Activated naive CD8-positive, alpha-beta T cell treated with anti-CD3 and anti-CD28 coated beads for 36 hours (primary cell): ENCODE measurements at regions not wholly inside any gene's neighbourhood (a gene's known extent, or its start where the extent isn't known, plus 50 kb on each side); places are given as distances from the start of the nearest gene placed in this dataset.
A peak's percentile ranks its signal among the peaks of the same experiment; 100 is the strongest.

Source experiments
- DNase-seq: peaks from one replicate; pipeline ENCODE4 v3.0.0; 2021
- H3K27ac Mint-ChIP-seq: one replicate; pipeline ENCODE4 v1.8.0; 2022; ENCODE audit warnings: mild to moderate bottlenecking, moderate library complexity, mixed read lengths
- H3K27me3 Mint-ChIP-seq: one replicate; pipeline ENCODE4 v1.8.0; 2022; ENCODE audit warnings: mild to moderate bottlenecking, mixed read lengths
- H3K36me3 Mint-ChIP-seq: one replicate; pipeline ENCODE4 v1.8.0; 2021; ENCODE audit warnings: mild to moderate bottlenecking, mixed read lengths
- H3K4me1 Mint-ChIP-seq: one replicate; pipeline ENCODE4 v1.8.0; 2021; ENCODE audit warnings: mixed read lengths
- H3K4me3 Mint-ChIP-seq: one replicate; pipeline ENCODE4 v1.8.0; 2022; ENCODE audit warnings: mild to moderate bottlenecking, moderate library complexity, mixed read lengths
- H3K9me3 Mint-ChIP-seq: one replicate; pipeline ENCODE4 v1.8.0; 2022; ENCODE audit warnings: mixed read lengths

- Mint-ChIP-seq H3K36me3 (peaks cover 2% of the 10 kb centered on the region), H3K27ac (no peak overlapping the region), H3K4me1 (peaks cover 3% of the 10 kb centered on the region), H3K4me3 (no peak overlapping the region), H3K9me3 (no peaks in the 10 kb centered on the region), H3K27me3 (peaks cover 41% of the 10 kb centered on the region)
- no peak for DNase-seq
Observed at GRCh38 chr17:6893382-6894205, 62.1 kb upstream of the TEKT1 start.

GRCh38 chr17:6894206-6894528 lies 62.6 kb upstream of the TEKT1 start:
- Mint-ChIP-seq H3K36me3 (peaks cover 2% of the 10 kb centered on the region), H3K9me3 (no peaks in the 10 kb centered on the region), H3K4me3 (no peak overlapping the region), H3K27ac (no peak overlapping the region), H3K4me1 (peaks cover 3% of the 10 kb centered on the region), H3K27me3 (peaks cover 37% of the 10 kb centered on the region)
- peak; percentile 50 for DNase-seq

DNA sequence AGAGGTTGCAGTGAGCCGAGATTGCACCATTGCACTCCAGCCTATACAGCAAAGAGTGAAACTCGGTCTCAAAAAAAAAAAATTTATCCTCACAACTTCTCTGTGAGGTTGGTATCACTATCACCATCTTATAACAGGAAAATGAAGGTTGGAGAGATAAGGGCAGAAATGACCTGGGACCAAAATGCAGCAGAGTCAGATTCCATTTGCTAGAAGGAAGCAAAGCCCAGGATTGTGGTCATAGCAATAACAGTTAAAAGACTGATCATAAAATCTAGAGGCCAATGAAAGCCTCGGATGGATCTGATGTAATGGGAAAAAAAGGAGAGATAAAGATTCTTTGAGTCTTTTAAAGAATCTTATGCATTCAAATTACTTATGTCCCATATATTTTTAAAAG lies 69.6 kb upstream of the TEKT1 start:
- Mint-ChIP-seq H3K27me3 (peaks cover 6% of the 10 kb centered on the region), H3K4me1 (no peaks in the 10 kb centered on the region), H3K9me3 (no peaks in the 10 kb centered on the region), H3K27ac (no peak overlapping the region), H3K4me3 (no peak overlapping the region), H3K36me3 (peaks cover 3% of the 10 kb centered on the region)
- no peak for DNase-seq

DNA sequence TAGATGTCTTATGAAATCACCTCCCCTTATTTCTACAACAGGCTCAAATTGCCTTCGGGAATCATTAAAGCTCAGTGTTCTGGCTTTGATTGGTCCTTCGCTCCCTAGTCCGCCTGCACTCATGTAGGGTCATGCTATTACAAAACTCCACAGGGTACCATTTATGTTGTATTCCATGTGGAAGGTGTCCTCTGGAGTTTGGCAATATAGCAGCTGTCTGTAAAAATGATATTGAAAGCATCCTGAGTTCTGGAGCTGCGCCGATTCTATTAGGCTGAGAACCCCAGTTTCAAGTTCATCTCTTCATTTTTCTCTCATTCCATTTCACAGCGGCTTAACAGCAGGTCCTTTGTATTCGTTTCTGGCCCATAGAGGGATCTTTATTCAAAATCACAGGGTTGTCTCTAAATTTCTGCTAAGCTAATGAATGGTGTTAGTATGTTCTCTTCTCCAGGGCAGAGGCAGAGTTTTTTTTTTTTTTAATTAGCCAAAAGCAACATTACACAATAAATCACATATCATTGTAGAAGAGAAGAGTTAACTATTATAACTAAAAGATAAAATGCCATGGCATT lies 71.9 kb upstream of the TEKT1 start:
- no peaks in the 10 kb centered on the region for H3K4me1 Mint-ChIP-seq

GRCh38 chr17:6908807-6909206 lies 77.3 kb upstream of the TEKT1 start:
- peaks cover 4% of the 10 kb centered on the region for H3K4me1 Mint-ChIP-seq
- peaks cover 3% of the 10 kb centered on the region for H3K27me3 Mint-ChIP-seq
- H3K9me3 Mint-ChIP-seq, result no peaks in the 10 kb centered on the region
- H3K27ac Mint-ChIP-seq, result no peak overlapping the region
- H3K4me3 Mint-ChIP-seq, result no peak overlapping the region
- DNase-seq, result no peak
- H3K36me3 Mint-ChIP-seq, result no peaks in the 10 kb centered on the region

More for the DNA sequence above, 71.9 kb upstream of the TEKT1 start:
- Mint-ChIP-seq H3K4me3 (no peak overlapping the region), H3K36me3 (peaks cover 1% of the 10 kb centered on the region), H3K9me3 (no peaks in the 10 kb centered on the region), H3K27ac (no peak overlapping the region), H3K27me3 (no peaks in the 10 kb centered on the region)
- no peak for DNase-seq

DNA sequence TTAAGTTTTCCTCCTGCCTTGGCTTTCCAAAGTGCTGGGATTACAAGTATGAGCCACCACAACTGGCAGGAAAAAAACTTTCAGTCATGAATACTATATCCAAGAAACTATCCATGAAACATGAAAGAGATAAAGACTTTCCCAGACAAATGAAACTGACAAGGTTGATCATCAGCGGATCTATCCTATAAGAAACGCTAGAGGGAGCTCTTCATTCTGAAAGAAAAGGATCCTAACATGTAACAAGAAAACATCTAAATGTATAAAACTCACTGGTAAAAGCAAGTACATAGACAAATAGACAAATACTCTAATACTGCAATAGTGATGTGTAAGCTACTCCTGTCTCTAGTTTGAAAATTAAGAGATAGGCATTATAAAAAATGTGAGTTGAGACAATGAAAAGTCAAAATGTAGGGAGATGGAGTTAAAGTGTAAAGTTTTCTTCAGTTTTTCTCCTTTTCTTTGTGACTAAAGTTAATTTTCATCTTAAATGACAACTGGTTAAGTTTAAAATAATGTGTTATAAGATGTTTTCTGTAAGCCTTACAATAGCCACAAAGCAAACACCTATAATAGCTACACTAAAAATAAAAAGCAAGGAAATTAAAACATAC lies 79.6 kb upstream of the TEKT1 start:
- Mint-ChIP-seq H3K27me3 (peaks cover 6% of the 10 kb centered on the region), H3K9me3 (no peaks in the 10 kb centered on the region), H3K27ac (no peak overlapping the region), H3K36me3 (no peaks in the 10 kb centered on the region), H3K4me1 (peaks cover 12% of the 10 kb centered on the region), H3K4me3 (no peak overlapping the region)
- no peak for DNase-seq

DNA sequence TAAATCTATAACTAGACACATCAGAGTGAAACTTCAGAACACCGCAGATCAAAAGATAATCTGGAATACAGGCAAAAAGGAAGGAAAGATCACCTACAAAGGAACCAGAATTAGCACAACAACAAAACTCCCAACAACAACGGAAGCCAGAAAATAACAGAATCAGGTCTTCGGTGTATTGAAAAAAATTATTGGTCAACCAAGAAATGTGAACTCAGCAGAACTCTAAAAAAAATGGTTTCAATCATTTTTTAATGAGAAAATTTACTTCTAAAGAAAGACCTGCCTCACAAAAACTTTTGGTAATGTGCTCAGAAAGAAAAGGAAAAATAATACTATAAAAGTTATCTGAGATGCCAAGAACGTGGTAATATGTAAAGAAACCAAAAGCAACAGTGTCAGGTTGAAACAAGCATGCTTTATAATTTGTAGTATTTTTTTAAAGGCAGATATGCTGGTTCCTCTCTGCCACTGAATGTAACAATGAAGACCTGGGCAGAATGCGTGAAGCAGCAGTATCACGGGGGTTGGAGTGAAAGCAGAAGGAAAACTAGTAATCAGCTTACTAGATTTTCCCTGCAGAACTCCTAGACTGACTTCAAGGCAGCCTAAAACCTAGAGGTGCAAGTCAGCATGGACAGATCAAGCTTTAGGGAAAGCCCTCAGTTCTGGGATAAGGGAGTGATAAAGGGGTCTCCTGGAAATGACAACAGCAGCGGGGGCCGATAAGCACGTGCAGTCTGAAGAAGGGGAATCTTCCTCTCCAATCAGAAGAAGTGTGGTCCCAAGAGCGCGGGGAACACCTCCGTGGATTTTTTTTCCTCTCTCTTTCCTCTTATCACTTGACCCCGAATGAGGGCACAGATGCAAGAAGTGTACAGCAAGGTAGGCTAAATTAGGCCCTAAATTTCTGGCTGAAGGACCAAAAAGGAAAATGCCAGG lies 80.9 kb upstream of the TEKT1 start:
- Mint-ChIP-seq H3K36me3 (no peaks in the 10 kb centered on the region), H3K4me3 (no peak overlapping the region), H3K27ac (no peak overlapping the region), H3K9me3 (no peaks in the 10 kb centered on the region), H3K4me1 (peaks cover 12% of the 10 kb centered on the region), H3K27me3 (peaks cover 6% of the 10 kb centered on the region)
- DNase-seq, result no peak

- no peaks in the 10 kb centered on the region for H3K36me3 Mint-ChIP-seq
- H3K27ac Mint-ChIP-seq, result no peak overlapping the region
- H3K27me3 Mint-ChIP-seq, result peaks cover 6% of the 10 kb centered on the region
- peaks cover 12% of the 10 kb centered on the region for H3K4me1 Mint-ChIP-seq
- H3K9me3 Mint-ChIP-seq, result no peaks in the 10 kb centered on the region
- peak overlapping the region; percentile 82 for H3K4me3 Mint-ChIP-seq
- DNase-seq, result peak; percentile 76
Observed at GRCh38 chr17:6913608-6914443, 82.0 kb upstream of the ALOX12 start.

DNA sequence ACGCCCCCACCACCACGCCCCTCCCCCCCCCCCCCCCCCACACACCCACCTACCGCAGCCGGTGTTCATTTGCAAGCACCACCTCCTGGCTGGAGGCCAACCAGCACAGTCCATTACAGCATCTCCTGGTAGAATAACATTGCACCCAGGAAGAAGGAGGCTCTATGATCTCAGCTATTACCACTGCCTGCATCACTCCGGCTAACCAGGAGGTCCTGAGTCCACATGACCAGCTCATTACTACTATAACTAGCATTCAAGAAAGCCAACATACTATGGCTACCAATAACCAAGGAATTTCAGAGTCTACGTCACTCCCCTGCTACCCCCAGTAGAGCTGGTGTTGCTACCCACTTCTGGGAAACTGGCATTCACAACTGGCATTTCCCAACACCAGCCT lies 81.1 kb upstream of the ALOX12 start:
- peaks cover 12% of the 10 kb centered on the region for H3K4me1 Mint-ChIP-seq
- no peak overlapping the region for H3K27ac Mint-ChIP-seq
- H3K36me3 Mint-ChIP-seq, result no peaks in the 10 kb centered on the region
- H3K9me3 Mint-ChIP-seq, result no peaks in the 10 kb centered on the region
- no peak overlapping the region for H3K4me3 Mint-ChIP-seq
- peaks cover 6% of the 10 kb centered on the region for H3K27me3 Mint-ChIP-seq
- DNase-seq, result no peak

- Mint-ChIP-seq H3K27me3 (peaks cover 6% of the 10 kb centered on the region), H3K9me3 (no peaks in the 10 kb centered on the region), H3K4me1 (peaks cover 12% of the 10 kb centered on the region), H3K27ac (no peak overlapping the region), H3K4me3 (no peak overlapping the region), H3K36me3 (no peaks in the 10 kb centered on the region)
- DNase-seq, result no peak
Observed at GRCh38 chr17:6915620-6916019, 80.2 kb upstream of the ALOX12 start.

DNA sequence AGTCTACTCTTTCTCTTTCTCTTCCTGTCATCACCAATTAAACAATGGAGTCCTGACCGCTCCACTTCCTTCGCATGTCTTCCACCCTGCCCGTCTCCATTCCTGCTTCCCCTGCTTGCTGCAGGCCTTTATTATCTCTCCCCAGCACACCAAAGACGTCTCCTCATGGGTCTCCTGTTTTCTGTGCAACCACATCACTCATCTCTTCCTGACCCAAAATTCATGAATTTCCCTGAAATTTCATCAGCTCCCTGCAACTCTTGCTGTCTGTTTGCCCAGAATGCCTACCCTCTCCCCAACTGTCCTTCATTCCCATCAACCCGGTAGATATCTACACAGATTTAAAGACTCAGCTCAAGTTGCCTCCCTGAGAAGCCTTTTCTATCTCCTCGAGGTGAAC lies 76.7 kb upstream of the ALOX12 start:
- Mint-ChIP-seq H3K27ac (no peak overlapping the region), H3K4me1 (peaks cover 13% of the 10 kb centered on the region), H3K36me3 (no peaks in the 10 kb centered on the region), H3K4me3 (no peak overlapping the region), H3K27me3 (no peaks in the 10 kb centered on the region), H3K9me3 (no peaks in the 10 kb centered on the region)
- DNase-seq, result no peak

DNA sequence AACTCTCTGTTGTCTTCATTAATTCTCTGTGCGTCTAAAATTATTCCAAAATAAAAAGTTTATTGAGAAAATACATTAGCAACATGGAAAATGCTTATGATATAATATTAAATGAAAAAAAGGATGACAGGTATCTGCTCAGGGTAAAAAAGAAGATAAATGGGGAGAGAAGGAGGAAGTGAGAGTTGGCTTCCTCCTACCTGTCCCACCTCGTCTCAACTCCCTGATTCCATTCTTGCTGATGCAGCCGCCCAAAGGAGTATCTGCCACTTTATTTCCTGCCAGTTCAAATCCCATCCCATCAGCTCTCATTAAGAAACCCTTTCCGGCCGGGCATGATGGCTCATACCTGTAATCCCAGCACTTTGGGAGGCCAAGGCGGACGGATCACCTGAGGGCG lies 72.5 kb upstream of the ALOX12 start:
- H3K4me3 Mint-ChIP-seq, result no peak overlapping the region
- no peak for DNase-seq
- H3K9me3 Mint-ChIP-seq, result peaks cover 3% of the 10 kb centered on the region
- H3K36me3 Mint-ChIP-seq, result peaks cover 6% of the 10 kb centered on the region
- H3K4me1 Mint-ChIP-seq, result peaks cover 18% of the 10 kb centered on the region
- no peak overlapping the region for H3K27ac Mint-ChIP-seq
- H3K27me3 Mint-ChIP-seq, result no peaks in the 10 kb centered on the region

GRCh38 chr17:6924208-6924607 lies 71.6 kb upstream of the ALOX12 start:
- peaks cover 18% of the 10 kb centered on the region for H3K4me1 Mint-ChIP-seq
- peaks cover 6% of the 10 kb centered on the region for H3K36me3 Mint-ChIP-seq
- peak overlapping the region; percentile 3 for H3K27ac Mint-ChIP-seq
- no peak for DNase-seq
- no peaks in the 10 kb centered on the region for H3K27me3 Mint-ChIP-seq
- no peak overlapping the region for H3K4me3 Mint-ChIP-seq
- H3K9me3 Mint-ChIP-seq, result peaks cover 3% of the 10 kb centered on the region

- DNase-seq, result no peak
- Mint-ChIP-seq H3K4me1 (peaks cover 20% of the 10 kb centered on the region), H3K27me3 (no peaks in the 10 kb centered on the region), H3K4me3 (no peak overlapping the region), H3K27ac (no peak overlapping the region), H3K9me3 (peaks cover 3% of the 10 kb centered on the region), H3K36me3 (peaks cover 6% of the 10 kb centered on the region)
Observed at GRCh38 chr17:6926667-6927066, 69.2 kb upstream of the ALOX12 start.
